Jurkat, Clone E6-1 (cell line): ENCODE measurements at regions not wholly inside any gene's neighbourhood (a gene's known extent, or its start where the extent isn't known, plus 50 kb on each side); places are given as distances from the start of the nearest gene placed in this dataset.
"Not testable (repeated sequence)": the region's sequence is repeated elsewhere in the genome, so short reads cannot be mapped to it uniquely, and the experiment has no call there.

Source experiments
- DNase-seq: peaks from one replicate; pipeline ENCODE4 v3.0.0-alpha.2; 2011; ENCODE audit warnings: low read depth, low spot score
- H3K4me3 ChIP-seq: 2 replicates; pipeline ENCODE4 v1.5.1; 2011; ENCODE audit warnings: mild to moderate bottlenecking, low read length, control low read depth, moderate library complexity

- H3K4me3 ChIP-seq: no peak overlapping the region
- DNase-seq: no peak
Observed at GRCh38 chr17:52451294-52451861, 292.9 kb upstream of the CA10 start.

GRCh38 chr17:52442350-52442749 is 283.8 kb upstream of the CA10 start:
- no peak for DNase-seq
- H3K4me3 ChIP-seq: no peak overlapping the region

GRCh38 chr17:52420555-52421078 is 262.1 kb upstream of the CA10 start:
- no peak for DNase-seq

GRCh38 chr17:52419229-52419641 is 260.7 kb upstream of the CA10 start:
- DNase-seq: no peak
- no peak overlapping the region for H3K4me3 ChIP-seq

More at GRCh38 chr17:52420555-52421078, 262.1 kb upstream of the CA10 start:
- H3K4me3 ChIP-seq: no peak overlapping the region

- no peak overlapping the region for H3K4me3 ChIP-seq
- DNase-seq: no peak
Observed at GRCh38 chr17:52410781-52411180, 252.3 kb upstream of the CA10 start.

GRCh38 chr17:52409222-52409621 is 250.7 kb upstream of the CA10 start:
- not testable (repeated sequence) for DNase-seq, H3K4me3 ChIP-seq

GRCh38 chr17:52395308-52395707 is 236.8 kb upstream of the CA10 start:
- no peak for DNase-seq
- no peak overlapping the region for H3K4me3 ChIP-seq

GRCh38 chr17:52390422-52390821 is 231.9 kb upstream of the CA10 start:
- no peak overlapping the region for H3K4me3 ChIP-seq
- DNase-seq: no peak

GRCh38 chr17:52389632-52390031 is 231.1 kb upstream of the CA10 start:
- H3K4me3 ChIP-seq: no peak overlapping the region
- no peak for DNase-seq

GRCh38 chr17:52388941-52389340 is 230.4 kb upstream of the CA10 start:
- DNase-seq: no peak
- no peak overlapping the region for H3K4me3 ChIP-seq

GRCh38 chr17:52384695-52385094 is 226.2 kb upstream of the CA10 start:
- no peak for DNase-seq
- H3K4me3 ChIP-seq: no peak overlapping the region

- DNase-seq: peak; percentile 45
- no peak overlapping the region for H3K4me3 ChIP-seq
Observed at GRCh38 chr17:52383493-52384100, 225.1 kb upstream of the CA10 start.

GRCh38 chr17:52378860-52379259 is 220.3 kb upstream of the CA10 start:
- no peak overlapping the region for H3K4me3 ChIP-seq
- DNase-seq: no peak

GRCh38 chr17:52376137-52376536 is 217.6 kb upstream of the CA10 start:
- H3K4me3 ChIP-seq: no peak overlapping the region
- no peak for DNase-seq

GRCh38 chr17:52368886-52369285 is 210.4 kb upstream of the CA10 start:
- H3K4me3 ChIP-seq: no peak overlapping the region
- DNase-seq: no peak

GRCh38 chr17:52357854-52358253 is 199.3 kb upstream of the CA10 start:
- no peak overlapping the region for H3K4me3 ChIP-seq
- DNase-seq: no peak

GRCh38 chr17:52336796-52337195 is 178.3 kb upstream of the CA10 start:
- H3K4me3 ChIP-seq: no peak overlapping the region
- DNase-seq: no peak

- H3K4me3 ChIP-seq: no peak overlapping the region
Observed at GRCh38 chr17:52306314-52306713, 147.8 kb upstream of the CA10 start.

GRCh38 chr17:52298881-52299280 is 140.4 kb upstream of the CA10 start:
- no peak for DNase-seq
- H3K4me3 ChIP-seq: no peak overlapping the region

More at GRCh38 chr17:52306314-52306713, 147.8 kb upstream of the CA10 start:
- DNase-seq: no peak

GRCh38 chr17:52297230-52298010 is 138.9 kb upstream of the CA10 start:
- DNase-seq: peak; percentile 18

More at GRCh38 chr17:52297230-52298010, 138.9 kb upstream of the CA10 start:
- H3K4me3 ChIP-seq: no peak overlapping the region
